ENCODE measurements at regions not wholly inside any gene's neighbourhood (a gene's known extent, or its start where the extent isn't known, plus 50 kb on each side); places are given as distances from the start of the nearest gene placed in this dataset.

DNA sequence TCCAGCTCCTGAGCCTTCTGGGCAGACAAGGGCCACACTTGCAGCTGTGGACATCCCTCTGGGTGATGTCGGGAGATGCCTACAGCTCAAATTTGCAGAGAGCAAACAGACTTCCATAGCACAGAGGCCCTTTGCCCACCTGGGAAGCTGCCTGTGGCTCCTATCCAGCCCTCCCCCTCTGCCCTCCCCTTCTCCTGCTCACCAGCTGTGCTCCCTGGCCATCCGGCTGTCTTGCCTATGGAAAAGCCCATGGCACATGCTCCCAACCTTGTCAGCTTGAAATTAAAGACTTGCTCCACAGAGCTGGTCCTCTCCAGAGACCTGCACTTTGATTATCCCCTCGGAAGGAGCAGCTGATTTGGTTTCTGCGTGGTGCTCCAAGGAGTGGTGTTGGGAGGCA is 118.9 kb upstream of the NECTIN1 start:
- TF ChIP-seq, protein P1, sequence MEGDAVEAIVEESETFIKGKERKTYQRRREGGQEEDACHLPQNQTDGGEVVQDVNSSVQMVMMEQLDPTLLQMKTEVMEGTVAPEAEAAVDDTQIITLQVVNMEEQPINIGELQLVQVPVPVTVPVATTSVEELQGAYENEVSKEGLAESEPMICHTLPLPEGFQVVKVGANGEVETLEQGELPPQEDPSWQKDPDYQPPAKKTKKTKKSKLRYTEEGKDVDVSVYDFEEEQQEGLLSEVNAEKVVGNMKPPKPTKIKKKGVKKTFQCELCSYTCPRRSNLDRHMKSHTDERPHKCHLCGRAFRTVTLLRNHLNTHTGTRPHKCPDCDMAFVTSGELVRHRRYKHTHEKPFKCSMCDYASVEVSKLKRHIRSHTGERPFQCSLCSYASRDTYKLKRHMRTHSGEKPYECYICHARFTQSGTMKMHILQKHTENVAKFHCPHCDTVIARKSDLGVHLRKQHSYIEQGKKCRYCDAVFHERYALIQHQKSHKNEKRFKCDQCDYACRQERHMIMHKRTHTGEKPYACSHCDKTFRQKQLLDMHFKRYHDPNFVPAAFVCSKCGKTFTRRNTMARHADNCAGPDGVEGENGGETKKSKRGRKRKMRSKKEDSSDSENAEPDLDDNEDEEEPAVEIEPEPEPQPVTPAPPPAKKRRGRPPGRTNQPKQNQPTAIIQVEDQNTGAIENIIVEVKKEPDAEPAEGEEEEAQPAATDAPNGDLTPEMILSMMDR (conservative IDR thresholded peaks at IDR 0.05; ENCODE audit: low read length): no peak
- no peak for TF ChIP-seq EZH2phosphoT487 (IDR thresholded peaks at IDR 0.05; ENCODE audit: borderline replicate concordance)

Data from Loucy (cell line).